COR-L47 (cell line): ENCODE measurements at regions not wholly inside any gene's neighbourhood (a gene's known extent, or its start where the extent isn't known, plus 50 kb on each side); places are given as distances from the start of the nearest gene placed in this dataset.

Source experiments
- DNase-seq: peaks from one replicate; lab custom pipeline; 2025; lab: John Stamatoyannopoulos, UW

DNA sequence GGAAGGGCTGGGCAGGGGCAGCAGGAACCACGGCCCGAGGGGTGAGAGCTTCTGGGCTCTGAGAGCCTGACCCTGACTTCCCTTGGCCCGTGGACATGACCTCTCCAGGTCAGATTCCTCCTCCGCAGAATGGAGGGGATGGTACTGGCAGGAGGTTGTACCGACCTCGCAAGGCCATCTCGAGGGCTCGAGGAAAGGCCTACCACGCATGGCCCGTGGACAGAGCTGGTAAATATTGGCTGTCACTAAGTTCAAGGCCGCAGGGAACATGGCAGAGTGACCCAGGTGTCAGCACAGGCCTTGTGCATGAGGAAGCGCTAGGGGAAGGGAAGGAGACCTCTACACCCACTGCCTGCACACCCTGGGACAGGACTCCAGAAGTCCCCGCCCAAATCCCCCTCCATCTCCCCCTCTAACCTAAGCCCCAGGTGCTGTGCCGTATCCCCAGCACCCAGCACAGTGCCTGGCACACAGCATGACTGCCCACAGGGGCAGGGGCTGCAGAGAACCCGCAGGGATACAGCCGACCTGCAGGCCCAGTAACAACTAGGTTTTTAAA lies 54.9 kb upstream of the PPP2R5C start:
- no peak for DNase-seq

DNA sequence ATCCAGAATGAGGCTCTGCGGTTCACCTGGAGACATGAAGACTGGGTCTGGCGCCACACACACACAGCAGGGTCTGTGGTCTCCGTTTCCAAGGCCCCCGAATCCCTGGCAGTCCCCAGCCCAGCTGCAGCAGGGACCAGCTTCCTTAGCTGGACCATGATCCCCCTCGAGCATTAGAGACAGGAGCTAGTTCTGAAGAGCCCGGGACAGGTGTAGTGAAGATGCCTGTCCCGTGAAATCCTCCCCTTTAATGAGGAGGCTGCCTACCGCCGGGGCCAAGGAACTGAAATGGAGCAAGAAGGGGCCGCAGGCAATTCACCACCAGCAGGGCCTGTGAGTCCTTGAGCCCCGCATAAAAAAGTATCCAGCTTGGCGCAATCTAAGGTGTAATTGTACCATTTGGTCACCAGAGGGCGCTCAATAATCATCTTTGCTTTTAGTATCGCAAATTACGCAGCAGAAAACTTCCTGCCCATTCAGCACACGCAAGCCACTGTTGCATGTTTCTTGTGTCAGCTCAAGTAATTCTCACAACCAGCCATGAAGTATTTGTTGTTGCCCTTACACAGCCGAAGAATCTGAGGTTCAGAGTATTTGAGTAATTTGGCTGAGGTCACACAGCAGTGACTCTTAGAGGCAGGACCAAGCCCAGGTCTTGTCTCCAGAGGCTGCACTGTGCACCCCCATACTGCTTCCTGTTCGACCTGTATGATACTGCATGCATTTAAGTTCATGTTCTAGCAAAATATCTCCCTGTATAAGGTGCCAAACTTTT lies 54.3 kb upstream of the PPP2R5C start:
- peak; percentile 79 for DNase-seq

DNA sequence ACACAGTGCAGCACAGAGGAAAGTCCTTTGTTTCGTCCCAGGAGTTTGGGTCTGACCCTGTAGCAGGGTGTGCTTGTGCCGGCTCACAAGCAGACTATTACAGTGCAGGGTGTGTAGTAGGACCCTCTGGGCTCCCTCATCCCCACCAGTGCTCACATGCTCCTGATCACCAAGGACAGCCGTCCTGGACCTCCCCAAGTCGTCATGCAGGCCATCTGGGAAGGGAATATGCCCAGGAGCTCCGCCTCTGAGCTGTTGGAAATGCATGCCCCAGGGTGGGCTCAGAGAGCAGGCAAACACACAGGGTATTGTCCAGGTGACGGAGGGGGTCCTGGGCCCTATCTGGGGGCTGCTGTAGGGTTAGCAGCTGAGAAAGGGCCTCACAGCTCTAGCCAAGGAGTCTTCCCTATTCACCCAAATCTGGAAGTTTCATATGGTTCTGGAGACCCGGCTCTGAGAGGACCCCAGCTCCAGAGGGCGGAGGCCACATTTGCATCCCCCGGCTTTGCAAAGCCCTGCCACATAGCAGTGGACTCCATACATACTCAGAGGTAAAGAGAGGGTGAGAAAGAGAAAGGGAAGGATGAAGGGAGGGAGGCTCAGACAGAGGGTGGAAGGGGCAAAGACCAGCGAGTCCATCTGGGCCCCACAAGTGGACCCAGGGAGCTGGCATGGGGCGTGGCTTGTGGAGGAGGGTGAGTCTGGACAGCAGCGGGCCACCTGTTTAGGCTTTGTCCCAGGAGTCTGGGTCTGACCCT lies 53.5 kb upstream of the PPP2R5C start:
- DNase-seq = no peak

DNA sequence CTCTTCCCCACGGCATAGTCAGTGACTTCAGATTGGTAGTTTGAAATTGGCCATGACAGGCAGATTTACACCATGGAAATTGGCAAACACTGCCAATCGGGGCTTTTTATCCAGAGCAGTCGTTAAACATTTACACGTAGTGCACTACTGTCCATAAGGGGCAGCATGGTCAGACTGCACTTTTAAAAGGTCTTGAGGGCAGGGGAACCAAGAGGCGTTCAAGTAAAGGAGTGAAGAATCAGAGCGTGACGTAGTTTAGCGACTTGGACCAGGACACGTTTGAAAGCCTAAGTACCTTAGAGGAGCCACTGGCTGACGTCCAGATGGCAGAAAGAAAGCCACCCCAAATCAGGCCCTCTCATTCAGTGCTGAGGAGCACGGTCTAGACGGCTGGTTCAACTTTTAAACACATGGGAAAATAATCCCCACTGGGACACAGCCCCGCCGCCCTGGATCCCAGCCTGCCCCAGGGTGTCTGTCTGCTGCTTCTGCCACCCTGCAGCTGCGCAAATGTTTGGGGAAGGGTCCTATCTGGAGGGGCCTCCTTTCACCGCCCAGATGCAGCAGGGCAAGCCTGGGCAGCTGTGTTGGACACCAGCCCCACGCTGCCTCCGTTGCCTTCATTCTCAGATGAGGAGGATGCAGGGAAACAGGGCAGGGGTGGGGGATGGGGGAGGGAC lies 52.5 kb upstream of the PPP2R5C start:
- DNase-seq = no peak

DNA sequence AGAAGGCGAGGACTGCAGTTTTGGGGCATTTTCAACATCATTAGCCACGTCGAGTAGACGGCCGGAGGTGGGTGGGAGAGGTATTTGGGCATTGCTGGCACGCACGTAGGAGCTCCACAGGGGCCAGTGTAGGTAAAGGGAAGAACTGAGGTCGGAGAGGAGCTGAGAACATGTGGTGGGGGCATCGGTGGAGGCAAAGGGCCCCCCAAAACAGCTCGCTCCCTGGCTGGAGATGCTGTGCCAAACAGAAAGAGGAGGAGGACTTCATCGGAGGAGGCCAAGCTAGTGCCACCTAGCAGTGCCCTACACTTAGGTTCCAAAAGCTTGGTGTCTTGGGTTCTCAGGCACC lies 52.0 kb upstream of the PPP2R5C start:
- no peak for DNase-seq

DNA sequence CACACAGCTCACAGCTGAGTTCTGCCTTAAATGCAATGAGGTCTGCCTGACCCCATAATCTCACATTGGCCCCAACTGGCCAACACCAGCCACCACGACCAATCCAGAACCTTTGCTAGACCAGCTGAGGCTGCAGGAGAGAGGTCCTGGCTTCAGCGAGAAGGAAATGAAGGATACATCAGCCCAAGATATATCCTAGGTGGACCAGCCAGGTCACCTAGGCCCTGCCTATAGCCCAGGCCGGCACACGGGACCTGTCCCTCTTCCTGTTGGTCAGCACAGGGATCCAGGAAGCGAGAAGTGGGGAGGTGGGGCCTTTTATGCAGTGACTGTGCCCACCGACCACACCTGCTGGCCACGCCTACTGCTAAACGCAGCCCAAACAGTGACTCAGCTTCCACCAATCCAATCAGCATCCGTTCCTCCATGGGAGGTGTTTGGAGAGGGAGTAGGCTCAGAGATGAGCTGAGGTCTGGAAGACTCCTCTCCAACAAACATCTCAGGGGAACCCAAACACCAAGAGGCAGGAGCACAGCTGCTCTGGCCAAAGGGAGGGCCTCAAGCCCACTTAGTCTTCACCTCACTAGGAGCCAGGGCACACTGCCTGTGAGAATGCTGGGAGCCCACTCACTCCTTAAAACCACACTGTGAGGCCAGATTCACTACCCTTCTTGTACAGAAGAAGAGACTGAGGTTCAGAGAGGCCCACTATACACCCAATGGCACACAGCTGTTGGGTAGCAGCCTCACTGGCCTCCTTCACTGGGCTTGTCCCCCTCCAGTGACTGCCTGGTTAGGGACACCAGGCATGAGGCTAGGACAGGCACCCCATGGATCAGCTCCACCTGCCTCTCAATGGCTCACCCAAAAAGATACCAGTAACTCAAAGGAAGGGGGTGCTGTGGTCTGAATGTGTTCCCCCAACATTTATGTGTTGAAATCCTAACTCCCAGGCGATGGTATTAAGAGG lies 51.3 kb upstream of the PPP2R5C start:
- peak; percentile 2 for DNase-seq

DNA sequence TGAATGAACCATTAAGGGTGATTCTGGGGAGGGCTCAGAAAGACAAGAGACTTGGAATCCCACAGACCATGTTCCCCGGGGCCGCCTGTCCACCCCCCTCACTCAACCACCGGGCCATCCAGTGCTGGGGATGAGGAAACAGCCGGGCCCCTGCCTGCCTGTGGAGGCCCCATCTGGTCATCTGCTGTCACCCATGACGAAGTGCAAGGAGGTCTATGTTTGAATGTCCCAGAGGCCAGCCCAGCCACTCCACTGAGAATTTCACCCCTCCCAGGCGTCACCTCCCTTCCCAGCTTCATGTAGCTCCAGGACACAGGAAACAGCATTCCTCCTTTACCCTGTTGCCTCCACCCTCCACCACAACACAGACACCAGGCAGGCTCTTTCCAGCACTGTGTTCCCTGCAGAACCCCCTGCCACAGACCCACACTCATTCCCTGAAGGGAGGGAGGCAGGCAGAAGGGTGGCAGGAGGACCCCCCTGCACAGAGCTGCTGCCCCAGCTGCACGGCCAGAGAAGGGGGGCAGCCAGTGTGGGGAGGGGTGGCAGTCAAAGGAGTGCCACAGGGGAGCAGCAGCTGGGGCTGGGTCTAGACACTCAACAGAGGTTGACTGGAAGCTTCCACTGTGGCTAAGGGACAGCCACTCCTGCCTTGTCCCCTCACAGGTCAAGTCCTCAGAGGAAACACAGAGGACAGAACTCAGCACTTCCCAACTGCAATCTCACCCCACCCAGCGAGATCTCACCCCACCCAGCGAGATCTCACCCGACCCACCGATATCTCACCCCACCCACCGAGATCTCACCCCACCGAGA lies 50.3 kb upstream of the PPP2R5C start:
- DNase-seq = no peak
